ENCODE measurements at regions not wholly inside any gene's neighbourhood (a gene's known extent, or its start where the extent isn't known, plus 50 kb on each side); places are given as distances from the start of the nearest gene placed in this dataset.

DNA sequence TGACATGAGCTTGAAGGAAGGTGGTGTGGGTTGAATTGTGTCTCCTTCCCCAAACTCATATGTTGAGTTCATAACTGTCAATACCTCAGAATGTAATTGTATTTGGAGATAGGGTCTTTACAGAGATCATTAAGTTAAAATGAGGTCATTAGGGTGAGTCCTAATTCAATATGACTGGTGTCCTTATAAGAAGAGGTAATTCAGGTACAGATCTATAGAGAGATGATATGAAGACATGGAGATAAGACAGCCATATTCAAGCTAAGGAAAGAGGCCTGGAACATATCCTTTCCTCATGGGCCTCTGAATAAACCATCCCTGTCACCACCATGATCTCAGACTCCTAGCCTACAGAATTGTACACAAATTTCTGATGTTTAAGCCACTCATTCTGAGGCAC, 514.7 kb upstream of the MGAT4C start:
- TF ChIP-seq, protein P1, sequence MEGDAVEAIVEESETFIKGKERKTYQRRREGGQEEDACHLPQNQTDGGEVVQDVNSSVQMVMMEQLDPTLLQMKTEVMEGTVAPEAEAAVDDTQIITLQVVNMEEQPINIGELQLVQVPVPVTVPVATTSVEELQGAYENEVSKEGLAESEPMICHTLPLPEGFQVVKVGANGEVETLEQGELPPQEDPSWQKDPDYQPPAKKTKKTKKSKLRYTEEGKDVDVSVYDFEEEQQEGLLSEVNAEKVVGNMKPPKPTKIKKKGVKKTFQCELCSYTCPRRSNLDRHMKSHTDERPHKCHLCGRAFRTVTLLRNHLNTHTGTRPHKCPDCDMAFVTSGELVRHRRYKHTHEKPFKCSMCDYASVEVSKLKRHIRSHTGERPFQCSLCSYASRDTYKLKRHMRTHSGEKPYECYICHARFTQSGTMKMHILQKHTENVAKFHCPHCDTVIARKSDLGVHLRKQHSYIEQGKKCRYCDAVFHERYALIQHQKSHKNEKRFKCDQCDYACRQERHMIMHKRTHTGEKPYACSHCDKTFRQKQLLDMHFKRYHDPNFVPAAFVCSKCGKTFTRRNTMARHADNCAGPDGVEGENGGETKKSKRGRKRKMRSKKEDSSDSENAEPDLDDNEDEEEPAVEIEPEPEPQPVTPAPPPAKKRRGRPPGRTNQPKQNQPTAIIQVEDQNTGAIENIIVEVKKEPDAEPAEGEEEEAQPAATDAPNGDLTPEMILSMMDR (IDR thresholded peaks at IDR 0.05), result no peak
- TF ChIP-seq POLR2AphosphoS5 (IDR thresholded peaks at IDR 0.05), result no peak

Data from prostate gland (tissue), 2 donors.